ENCODE measurements at regions not wholly inside any gene's neighbourhood (a gene's known extent, or its start where the extent isn't known, plus 50 kb on each side); places are given as distances from the start of the nearest gene placed in this dataset.

DNA sequence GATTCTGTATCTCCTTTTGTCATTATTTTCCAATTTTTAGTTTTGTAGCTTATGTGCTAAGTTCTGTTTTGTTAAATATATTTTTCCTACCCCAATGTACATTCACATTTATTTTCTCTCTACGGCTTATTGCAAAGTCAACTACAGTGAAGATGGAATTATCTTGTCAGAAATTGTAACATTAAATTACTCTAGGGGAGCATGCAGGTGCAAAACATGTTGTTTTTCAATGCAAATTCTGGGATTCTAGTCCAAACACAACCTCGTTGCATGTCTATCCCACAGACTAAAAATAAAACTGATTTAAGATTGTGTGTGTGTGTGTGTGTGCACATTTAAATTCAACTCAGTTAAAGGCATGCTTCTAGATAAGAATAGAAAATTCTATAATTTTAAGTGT is 529.1 kb upstream of the POM121L12 start:
- no peak for TF ChIP-seq POLR2A (IDR thresholded peaks at IDR 0.05)
- TF ChIP-seq, protein P1, sequence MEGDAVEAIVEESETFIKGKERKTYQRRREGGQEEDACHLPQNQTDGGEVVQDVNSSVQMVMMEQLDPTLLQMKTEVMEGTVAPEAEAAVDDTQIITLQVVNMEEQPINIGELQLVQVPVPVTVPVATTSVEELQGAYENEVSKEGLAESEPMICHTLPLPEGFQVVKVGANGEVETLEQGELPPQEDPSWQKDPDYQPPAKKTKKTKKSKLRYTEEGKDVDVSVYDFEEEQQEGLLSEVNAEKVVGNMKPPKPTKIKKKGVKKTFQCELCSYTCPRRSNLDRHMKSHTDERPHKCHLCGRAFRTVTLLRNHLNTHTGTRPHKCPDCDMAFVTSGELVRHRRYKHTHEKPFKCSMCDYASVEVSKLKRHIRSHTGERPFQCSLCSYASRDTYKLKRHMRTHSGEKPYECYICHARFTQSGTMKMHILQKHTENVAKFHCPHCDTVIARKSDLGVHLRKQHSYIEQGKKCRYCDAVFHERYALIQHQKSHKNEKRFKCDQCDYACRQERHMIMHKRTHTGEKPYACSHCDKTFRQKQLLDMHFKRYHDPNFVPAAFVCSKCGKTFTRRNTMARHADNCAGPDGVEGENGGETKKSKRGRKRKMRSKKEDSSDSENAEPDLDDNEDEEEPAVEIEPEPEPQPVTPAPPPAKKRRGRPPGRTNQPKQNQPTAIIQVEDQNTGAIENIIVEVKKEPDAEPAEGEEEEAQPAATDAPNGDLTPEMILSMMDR (IDR thresholded peaks at IDR 0.05), result no peak

All from testis (tissue), 2 donors.